ENCODE measurements at regions not wholly inside any gene's neighbourhood (a gene's known extent, or its start where the extent isn't known, plus 50 kb on each side); places are given as distances from the start of the nearest gene placed in this dataset.

DNA sequence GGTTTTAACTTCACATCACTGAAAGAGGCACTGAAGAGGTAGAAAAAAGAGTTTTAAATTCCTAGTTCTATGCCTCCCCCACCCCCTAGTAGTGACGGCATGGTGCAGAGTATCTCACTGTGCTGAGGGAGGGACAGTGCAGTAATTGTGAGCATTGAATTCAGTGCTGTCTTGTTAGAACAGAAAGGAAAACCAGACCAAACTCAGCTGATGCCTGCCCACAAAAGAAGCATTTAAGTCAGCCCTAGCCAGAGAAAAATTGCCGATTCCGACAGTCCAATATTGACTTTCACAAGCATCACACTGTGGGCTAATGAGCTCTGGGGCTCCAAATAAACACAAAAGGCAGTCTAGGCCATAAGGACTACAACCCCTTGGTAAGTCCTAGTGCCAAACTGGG, 417.7 kb downstream of the AR start:
- H3K9ac ChIP-seq (ENCODE audit: low read length), result no peak overlapping the region
- no peaks in the 10 kb centered on the region for H3K27me3 ChIP-seq (ENCODE audit: low read depth, low read length)
- no peak for TF ChIP-seq EZH2phosphoT487 (IDR thresholded peaks at IDR 0.05; ENCODE audit: low read depth)
- TF ChIP-seq, protein P1, sequence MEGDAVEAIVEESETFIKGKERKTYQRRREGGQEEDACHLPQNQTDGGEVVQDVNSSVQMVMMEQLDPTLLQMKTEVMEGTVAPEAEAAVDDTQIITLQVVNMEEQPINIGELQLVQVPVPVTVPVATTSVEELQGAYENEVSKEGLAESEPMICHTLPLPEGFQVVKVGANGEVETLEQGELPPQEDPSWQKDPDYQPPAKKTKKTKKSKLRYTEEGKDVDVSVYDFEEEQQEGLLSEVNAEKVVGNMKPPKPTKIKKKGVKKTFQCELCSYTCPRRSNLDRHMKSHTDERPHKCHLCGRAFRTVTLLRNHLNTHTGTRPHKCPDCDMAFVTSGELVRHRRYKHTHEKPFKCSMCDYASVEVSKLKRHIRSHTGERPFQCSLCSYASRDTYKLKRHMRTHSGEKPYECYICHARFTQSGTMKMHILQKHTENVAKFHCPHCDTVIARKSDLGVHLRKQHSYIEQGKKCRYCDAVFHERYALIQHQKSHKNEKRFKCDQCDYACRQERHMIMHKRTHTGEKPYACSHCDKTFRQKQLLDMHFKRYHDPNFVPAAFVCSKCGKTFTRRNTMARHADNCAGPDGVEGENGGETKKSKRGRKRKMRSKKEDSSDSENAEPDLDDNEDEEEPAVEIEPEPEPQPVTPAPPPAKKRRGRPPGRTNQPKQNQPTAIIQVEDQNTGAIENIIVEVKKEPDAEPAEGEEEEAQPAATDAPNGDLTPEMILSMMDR (IDR thresholded peaks at IDR 0.05; ENCODE audit: low read depth, low read length), result no peak

More for the DNA sequence above, 417.7 kb downstream of the AR start:
- Histone ChIP-seq H3K4me3 (ENCODE audit: low read length) (no peak overlapping the region), H3K79me2 (ENCODE audit: low read length) (no peaks in the 10 kb centered on the region), H3K27ac (ENCODE audit: low read length) (no peak overlapping the region), H3K9me3 (ENCODE audit: insufficient read depth, low read length) (no peaks in the 10 kb centered on the region), H3K4me2 (ENCODE audit: low read length) (no peak overlapping the region), H3K4me1 (ENCODE audit: low read length) (no peaks in the 10 kb centered on the region), H2AFZ (ENCODE audit: low read depth, low read length) (no peak overlapping the region), H4K20me1 (ENCODE audit: insufficient read depth, low read length) (no peaks in the 10 kb centered on the region), H3K36me3 (replicated peaks; ENCODE audit: low read depth, low read length) (no peaks in the 10 kb centered on the region)
